ENCODE measurements at regions not wholly inside any gene's neighbourhood (a gene's known extent, or its start where the extent isn't known, plus 50 kb on each side); places are given as distances from the start of the nearest gene placed in this dataset.
"Not testable (repeated sequence)": the region's sequence is repeated elsewhere in the genome, so short reads cannot be mapped to it uniquely, and the experiment has no call there.

GRCh38 chr17:45585794-45586650, 95.5 kb upstream of the PLEKHM1 start:
- DNase-seq (ENCODE audit: low read depth) = peak; percentile 53

DNA sequence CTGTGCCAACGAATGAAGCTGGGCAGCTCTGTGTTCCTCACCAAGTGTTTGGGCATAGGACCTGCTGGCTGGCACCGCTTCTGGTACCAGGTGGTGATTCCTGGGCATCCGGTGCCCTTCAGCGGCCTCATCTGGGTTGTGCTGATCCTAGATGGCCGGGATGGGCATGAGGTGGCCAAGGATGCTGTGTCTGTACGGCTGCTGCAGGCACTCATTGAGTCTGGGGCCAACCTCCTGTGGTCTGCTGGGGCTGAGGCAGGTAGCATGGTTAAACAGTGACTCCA, 96.1 kb upstream of the PLEKHM1 start:
- not testable (repeated sequence) for DNase-seq (ENCODE audit: low read depth)

DNA sequence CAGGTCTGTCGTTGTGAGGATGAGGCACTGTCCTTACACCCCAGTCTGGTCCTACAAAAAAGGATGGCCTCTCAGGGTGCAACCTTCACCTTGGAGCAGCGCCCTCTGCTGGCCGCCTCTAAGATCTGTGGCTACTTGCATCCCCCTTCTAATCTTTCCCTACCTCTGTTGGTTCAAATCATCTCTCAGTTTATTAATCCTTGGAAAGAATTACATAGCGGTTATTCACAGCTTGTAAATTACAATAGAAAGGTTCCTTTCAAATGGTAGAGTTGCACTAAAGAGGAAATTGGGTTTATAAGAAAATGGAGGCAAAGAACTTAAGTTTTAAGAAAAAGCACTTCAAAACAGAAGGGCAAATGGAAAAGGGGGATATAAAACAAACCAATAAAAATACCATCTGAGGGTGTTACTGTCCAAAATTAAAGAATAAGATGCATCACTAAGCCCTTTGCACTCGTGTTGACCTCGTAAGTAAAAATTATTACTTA, 102.0 kb upstream of the PLEKHM1 start:
- DNase-seq (ENCODE audit: low read depth) = peak; percentile 54

- DNase-seq (ENCODE audit: low read depth) = not testable (repeated sequence)
Observed at GRCh38 chr17:45596347-45596746, 105.8 kb upstream of the PLEKHM1 start.

- DNase-seq (ENCODE audit: low read depth) = not testable (repeated sequence)
Observed at GRCh38 chr17:45600052-45601012, 109.8 kb upstream of the PLEKHM1 start.

GRCh38 chr17:45601013-45601412, 110.5 kb upstream of the PLEKHM1 start:
- not testable (repeated sequence) for DNase-seq (ENCODE audit: low read depth)

GRCh38 chr17:45601605-45602539, 111.4 kb upstream of the PLEKHM1 start:
- not testable (repeated sequence) for DNase-seq (ENCODE audit: low read depth)

DNA sequence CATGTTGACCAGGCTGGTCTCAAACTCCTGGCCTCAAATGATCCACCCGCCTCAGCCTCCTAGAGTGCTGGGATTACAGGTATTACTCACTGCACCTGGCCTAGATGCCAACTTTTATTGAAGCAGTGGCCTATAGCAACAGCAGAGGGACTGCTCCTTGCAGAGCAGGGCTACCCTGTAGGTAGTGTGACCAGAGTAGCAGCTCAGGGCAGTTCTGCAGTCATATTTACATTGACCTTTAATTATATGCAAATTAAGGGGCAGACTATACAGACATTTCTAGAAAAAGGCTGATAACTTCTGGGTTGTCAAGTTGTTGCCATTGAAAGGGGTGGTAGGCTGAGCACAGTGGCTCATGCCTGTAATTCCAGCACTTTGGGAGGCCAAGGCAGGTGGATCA, 115.2 kb upstream of the PLEKHM1 start:
- DNase-seq (ENCODE audit: low read depth) = not testable (repeated sequence)

GRCh38 chr17:45619984-45620405, 129.5 kb upstream of the PLEKHM1 start:
- DNase-seq (ENCODE audit: low read depth) = peak; percentile 46

- not testable (repeated sequence) for DNase-seq (ENCODE audit: low read depth)
Observed at GRCh38 chr17:45620468-45620867, 129.9 kb upstream of the PLEKHM1 start.

- DNase-seq (ENCODE audit: low read depth) = not testable (repeated sequence)
Observed at GRCh38 chr17:45621087-45621486, 130.6 kb upstream of the PLEKHM1 start.

DNA sequence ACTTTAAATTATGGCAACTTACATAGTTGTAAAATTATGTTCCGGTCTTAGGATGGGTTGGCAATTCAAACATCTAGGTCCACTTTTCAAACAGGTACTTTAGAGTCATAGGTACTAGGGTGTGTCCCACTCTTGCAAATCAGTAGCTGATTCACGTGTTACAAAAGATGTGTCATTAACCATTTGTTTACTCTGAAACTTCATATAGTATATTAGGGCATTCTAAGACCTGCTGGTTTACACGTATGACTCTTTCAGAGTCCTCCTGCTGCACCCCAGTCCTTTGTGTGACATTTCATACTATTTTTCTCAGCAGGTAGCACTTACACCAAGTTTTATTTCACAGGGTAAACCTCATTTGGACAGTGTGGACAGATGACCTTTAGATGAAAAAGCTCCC, 131.8 kb upstream of the PLEKHM1 start:
- not testable (repeated sequence) for DNase-seq (ENCODE audit: low read depth)

GRCh38 chr17:45628019-45628418, 137.5 kb upstream of the PLEKHM1 start:
- DNase-seq (ENCODE audit: low read depth) = no peak

DNA sequence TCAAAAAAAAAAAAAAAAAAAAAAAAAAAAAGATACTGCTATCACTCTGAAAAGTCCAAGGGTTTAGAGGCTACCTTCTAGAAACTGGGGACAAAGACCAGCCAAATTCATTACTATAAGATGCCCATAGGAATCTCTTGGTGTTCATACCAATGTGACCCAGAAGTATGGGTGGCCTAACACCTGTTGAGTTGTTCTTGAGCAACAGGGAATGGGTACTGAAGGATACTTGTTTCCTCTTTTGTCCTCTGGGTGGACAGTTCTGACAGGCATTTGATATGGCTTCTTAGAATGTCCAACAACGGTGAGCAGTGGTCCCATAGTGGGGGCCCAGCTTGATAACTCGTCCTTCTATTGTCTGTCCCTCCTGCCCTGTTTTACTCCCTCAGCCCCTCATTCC, 141.4 kb upstream of the PLEKHM1 start:
- DNase-seq (ENCODE audit: low read depth) = no peak

GRCh38 chr17:45639297-45639849, 144.7 kb upstream of the CRHR1 start:
- DNase-seq (ENCODE audit: low read depth) = no peak

GRCh38 chr17:45640141-45640850, 143.8 kb upstream of the CRHR1 start:
- peak; percentile 63 for DNase-seq (ENCODE audit: low read depth)

- no peak for DNase-seq (ENCODE audit: low read depth)
Observed at GRCh38 chr17:45641541-45641940, 142.6 kb upstream of the CRHR1 start.

DNA sequence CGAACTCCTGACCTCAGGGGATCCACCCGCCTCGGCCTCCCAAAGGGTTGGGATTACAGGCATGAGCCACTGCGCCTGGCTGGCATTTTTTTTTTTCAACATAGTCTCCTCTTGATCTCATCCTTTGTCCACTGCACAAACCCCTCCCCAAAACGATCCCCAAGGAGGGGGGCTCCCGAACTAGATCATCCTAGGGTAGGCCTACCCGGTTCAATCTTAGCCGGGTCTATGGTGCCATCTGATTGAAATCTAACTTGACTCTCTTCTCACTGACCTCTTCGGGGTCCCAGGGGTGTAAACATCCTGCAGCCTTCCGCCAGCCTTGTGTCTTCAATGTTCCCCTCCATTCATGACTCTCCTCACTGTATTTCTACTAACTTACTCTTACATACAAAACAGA, 140.5 kb upstream of the CRHR1 start:
- DNase-seq (ENCODE audit: low read depth) = no peak

GRCh38 chr17:45644637-45645036, 139.5 kb upstream of the CRHR1 start:
- DNase-seq (ENCODE audit: low read depth) = not testable (repeated sequence)

- no peak for DNase-seq (ENCODE audit: low read depth)
Observed at GRCh38 chr17:45645330-45645729, 138.8 kb upstream of the CRHR1 start.
